ENCODE measurements at regions not wholly inside any gene's neighbourhood (a gene's known extent, or its start where the extent isn't known, plus 50 kb on each side); places are given as distances from the start of the nearest gene placed in this dataset.

GRCh38 chr10:3948843-3949242 is 163.8 kb upstream of the KLF6 start:
- no peaks in the 10 kb centered on the region for H3K36me3 Mint-ChIP-seq (ENCODE audit: low read depth)
- peaks cover 4% of the 10 kb centered on the region for H3K27me3 Mint-ChIP-seq
- peaks cover 2% of the 10 kb centered on the region for H3K4me1 Mint-ChIP-seq
- CTCF ChIA-PET = no interaction called here
- H3K4me3 Mint-ChIP-seq = no peak overlapping the region
- no peaks in the 10 kb centered on the region for H3K9me3 Mint-ChIP-seq
- no peak for DNase-seq
- POLR2A ChIA-PET = interaction anchor here (0.7 to 1.6 kb wide), 2 partner anchors 26 to 164 kb away, joined by 3 read pairs; partner anchors contain the start of gene KLF6
- no peak for TF ChIP-seq CTCF (IDR thresholded peaks at IDR 0.05)
- intact Hi-C loops (cut with micrococcal nuclease) = no loop called here
- peak; percentile 28 for ATAC-seq (ENCODE audit: low read depth)
- H3K27ac Mint-ChIP-seq = no peak overlapping the region

- ATAC-seq (ENCODE audit: low read depth) (no peak), DNase-seq (no peak)
- intact Hi-C loops (cut with micrococcal nuclease) = no loop called here
- no peaks in the 10 kb centered on the region for H3K36me3 Mint-ChIP-seq (ENCODE audit: low read depth)
- no peak for TF ChIP-seq CTCF (IDR thresholded peaks at IDR 0.05)
- ChIA-PET POLR2A (no interaction called here), CTCF (no interaction called here)
- peaks cover 4% of the 10 kb centered on the region for H3K27me3 Mint-ChIP-seq
- H3K4me1 Mint-ChIP-seq = peaks cover 2% of the 10 kb centered on the region
- no peak overlapping the region for H3K4me3 Mint-ChIP-seq
- H3K9me3 Mint-ChIP-seq = no peaks in the 10 kb centered on the region
- H3K27ac Mint-ChIP-seq = no peak overlapping the region
Observed at GRCh38 chr10:3946234-3947229, 161.5 kb upstream of the KLF6 start.

GRCh38 chr10:3945026-3945425 is 160.0 kb upstream of the KLF6 start:
- Mint-ChIP-seq H3K36me3 (ENCODE audit: low read depth) (no peaks in the 10 kb centered on the region), H3K27me3 (peaks cover 4% of the 10 kb centered on the region), H3K27ac (no peak overlapping the region), H3K4me1 (peaks cover 2% of the 10 kb centered on the region), H3K4me3 (no peak overlapping the region), H3K9me3 (no peaks in the 10 kb centered on the region)
- no peak for TF ChIP-seq CTCF (IDR thresholded peaks at IDR 0.05)
- DNase-seq (no peak), ATAC-seq (ENCODE audit: low read depth) (no peak)
- CTCF ChIA-PET = no interaction called here
- intact Hi-C loops (cut with micrococcal nuclease) = no loop called here
- POLR2A ChIA-PET = interaction anchor here (1.2 kb wide), 1 partner anchor 160 kb away, joined by 3 read pairs; the partner anchor contains the start of gene KLF6

GRCh38 chr10:3944591-3944990 is 159.6 kb upstream of the KLF6 start:
- no peak for ATAC-seq (ENCODE audit: low read depth)
- H3K4me1 Mint-ChIP-seq = peaks cover 2% of the 10 kb centered on the region
- peaks cover 4% of the 10 kb centered on the region for H3K27me3 Mint-ChIP-seq
- no peak overlapping the region for H3K27ac Mint-ChIP-seq
- ChIA-PET POLR2A (no interaction called here), CTCF (no interaction called here)
- no peaks in the 10 kb centered on the region for H3K36me3 Mint-ChIP-seq (ENCODE audit: low read depth)
- H3K4me3 Mint-ChIP-seq = no peak overlapping the region
- DNase-seq = no peak
- no peak for TF ChIP-seq CTCF (IDR thresholded peaks at IDR 0.05)
- H3K9me3 Mint-ChIP-seq = no peaks in the 10 kb centered on the region
- intact Hi-C loops (cut with micrococcal nuclease) = no loop called here

GRCh38 chr10:3943695-3944257 is 158.8 kb upstream of the KLF6 start:
- Mint-ChIP-seq H3K4me3 (no peak overlapping the region), H3K4me1 (no peaks in the 10 kb centered on the region), H3K9me3 (no peaks in the 10 kb centered on the region), H3K27me3 (peaks cover 2% of the 10 kb centered on the region), H3K36me3 (ENCODE audit: low read depth) (no peaks in the 10 kb centered on the region), H3K27ac (no peak overlapping the region)
- ChIA-PET CTCF (no interaction called here), POLR2A (no interaction called here)
- ATAC-seq (ENCODE audit: low read depth) = no peak
- intact Hi-C loops (cut with micrococcal nuclease) = no loop called here
- DNase-seq = no peak
- TF ChIP-seq CTCF (IDR thresholded peaks at IDR 0.05) = no peak
